Pancreas (tissue), 10 donors: ENCODE measurements at regions not wholly inside any gene's neighbourhood (a gene's known extent, or its start where the extent isn't known, plus 50 kb on each side); places are given as distances from the start of the nearest gene placed in this dataset.

ENCODE experiments used
- ATAC-seq, 4 donors: fragments of 200-7000 bp; cut with Tn5 transposase; one replicate each; pipeline versions ENCODE4 v1.8.0 to v1.9.1; 2020; ENCODE audit warnings: mild to moderate bottlenecking in 4 of 4, moderate library complexity in 4 of 4
- DNase-seq, 6 donors: peaks; one replicate each; pipeline ENCODE4 v3.0.0-alpha.2; 2020
- FAIRE-seq: peaks from 2 replicates; lab custom pipeline; 2012; peaks lifted over from hg19 to GRCh38; lab: Jason Lieb, UNC
- H3K27ac ChIP-seq, 4 donors: fragments of 200-600 bp; sonication (generic); 1 replicate in 3 of 4; 2 replicates in 1 of 4; pipeline versions ENCODE4 v1.5.0 to v1.8.0; 2020
- H3K27me3 ChIP-seq, 4 donors: fragments of 200-600 bp; one replicate each; pipeline ENCODE4 v1.8.0; 2021
- H3K36me3 ChIP-seq, 3 donors: fragments of 200-600 bp; sonication (generic) in 1 of 3; one replicate each; pipeline versions ENCODE4 v1.5.0 to v1.8.0; 2020 to 2021
- H3K4me1 ChIP-seq, 3 donors: fragments of 200-600 bp; one replicate each; pipeline ENCODE4 v1.8.0; 2021
- H3K4me3 ChIP-seq, 4 donors: fragments of 200-600 bp; sonication (generic) in 2 of 4; one replicate each; pipeline versions ENCODE4 v1.5.0 to v1.8.0; 2020 to 2021
- H3K9me3 ChIP-seq, 4 donors: fragments of 200-600 bp; one replicate each; pipeline ENCODE4 v1.8.0; 2021
- CTCF ChIP-seq, 4 donors: fragments of 200-600 bp; sonication (generic) in 3 of 4; IDR thresholded peaks; one replicate each; pipeline versions ENCODE4 v1.5.0 to v1.8.0; 2021; ENCODE audit warnings: antibody characterized with exemption in 4 of 4
- WGBS, 2 donors: extraction: QIAGEN DNeasy Blood & Tissue Kit; methylation state at CpG; one replicate each; pipeline ENCODE4 v1.1.7; 2013; 5-methylcytosine and 5-hydroxymethylcytosine counted together
- intact Hi-C, 3 donors: fragments of 100-400 bp; cut with DNase I; formaldehyde crosslinking; loops; one replicate each; pipeline versions ENCODE4 v1.11.1 to v1.14.2; 2022
- donor health status: healthy with polysubstance abuse.
- donor health status: DM: no; HTN: no; CAD: no; lungs with moderate emphysema.
- donor health status: DM: no; HTN: no; CAD: no.
- donor health status: control.
- donor health status: control.
- donor health status: Bipolar disorder and iron deficiency.
- donor health status: DM: yes; HTN: yes; CAD: no.
- donor health status: DM: no; HTN: no; CAD: no.
- donor health status: DM: no; HTN: no; CAD: no.
- donor health status: DM: yes; HTN: yes; CAD: no.

DNA sequence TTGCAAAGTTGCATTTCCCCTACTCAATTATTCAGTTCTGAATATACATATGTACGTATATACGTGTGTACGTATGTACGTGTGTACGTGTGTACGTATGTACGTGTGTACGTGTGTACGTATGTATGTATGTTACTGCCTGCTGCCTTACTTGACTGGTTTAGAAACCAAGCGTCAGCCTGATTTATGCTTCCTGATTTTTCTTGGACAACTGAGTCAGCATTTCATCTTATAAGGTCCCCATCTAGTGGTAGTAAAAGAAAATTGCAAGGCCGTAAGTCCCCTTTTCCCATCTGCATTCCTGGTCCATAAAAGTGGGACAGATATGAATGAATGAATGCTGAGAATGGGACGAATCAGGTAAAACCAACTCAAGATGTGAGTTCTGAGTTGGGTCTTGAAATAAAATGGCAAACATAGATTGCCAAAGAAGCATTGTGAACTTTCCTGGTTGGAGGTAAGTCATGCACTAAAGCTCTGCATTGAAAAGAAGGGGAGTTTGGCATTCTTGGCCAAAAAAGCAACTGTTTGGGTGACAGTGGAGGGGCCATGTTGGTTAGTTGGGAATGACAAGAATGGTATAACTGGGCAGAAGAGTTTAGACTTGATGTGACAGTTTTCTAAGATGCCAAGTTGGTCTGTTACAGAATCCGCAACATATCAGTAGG lies 76.4 kb upstream of the DNAH14 start:
- ATAC-seq: peak; percentile 50 to 77 (median 63)
- peak; percentile 13 for FAIRE-seq
- TF ChIP-seq CTCF (IDR thresholded peaks at IDR 0.05): peak; percentile 31 to 54 (median 42)
- Histone ChIP-seq H3K4me3 (no peak overlapping the region), H3K9me3 (no peaks in the 10 kb centered on the region), H3K27me3 (no peaks in the 10 kb centered on the region), H3K27ac (peak overlapping the region in 1 of 4 donors; percentile 69), H3K36me3 (no peaks in the 10 kb centered on the region), H3K4me1 (peaks cover 0 to 10% (median 7%) of the 10 kb centered on the region in 3 donors)
- no peak for DNase-seq
- WGBS, 2 donors: 58 to 62% methylated on average over 13 of the region's 13 CpGs
- intact Hi-C loops: loop anchor here in 2 of 3 donors (10.0 kb wide), 2 partner anchors 208 to 338 kb away; no protein-coding TSS in a partner anchor

DNA sequence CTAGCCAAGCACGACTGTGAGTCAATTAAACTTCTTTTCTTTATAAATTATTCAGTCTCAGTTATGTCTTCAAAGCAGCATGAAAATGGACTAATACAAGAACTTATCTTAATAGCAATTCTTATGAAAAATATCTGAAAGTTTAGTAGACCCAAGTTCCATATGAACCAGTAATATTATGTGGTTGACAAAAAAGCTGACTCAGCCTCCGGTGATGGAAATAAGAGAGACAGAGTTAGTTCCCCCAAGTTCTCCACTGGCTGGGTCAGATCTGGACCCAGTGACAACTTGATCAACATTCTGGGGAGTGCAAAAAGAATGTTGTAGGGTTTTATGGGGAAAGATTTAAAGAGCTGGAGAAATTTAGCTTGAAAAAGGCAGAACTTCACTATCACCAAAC lies 72.5 kb upstream of the DNAH14 start:
- H3K4me3 ChIP-seq: no peak overlapping the region
- WGBS, 2 donors: 89 to 94% methylated on average over 2 of the region's 2 CpGs
- H3K4me1 ChIP-seq: peaks cover 0 to 7% (median 7%) of the 10 kb centered on the region in 3 donors
- H3K27ac ChIP-seq: no peak overlapping the region
- no peak for ATAC-seq
- TF ChIP-seq CTCF (IDR thresholded peaks at IDR 0.05): no peak
- no peaks in the 10 kb centered on the region for H3K9me3 ChIP-seq
- intact Hi-C loops: loop anchor here in 2 of 3 donors (10.0 kb wide), 2 partner anchors 212 to 342 kb away; no protein-coding TSS in a partner anchor
- no peak for DNase-seq
- H3K36me3 ChIP-seq: no peaks in the 10 kb centered on the region
- no peak for FAIRE-seq
- H3K27me3 ChIP-seq: no peaks in the 10 kb centered on the region

- TF ChIP-seq CTCF (IDR thresholded peaks at IDR 0.05): no peak
- intact Hi-C loops: loop anchor here in 2 of 3 donors (10.0 kb wide), 2 partner anchors 215 to 345 kb away; no protein-coding TSS in a partner anchor
Measured at GRCh38 chr1:224859651-224860050, 69.8 kb upstream of the DNAH14 start.

GRCh38 chr1:224860488-224861338 lies 68.8 kb upstream of the DNAH14 start:
- H3K27me3 ChIP-seq: no peaks in the 10 kb centered on the region
- WGBS, 2 donors: 73 to 77% methylated on average over 6 of the region's 6 CpGs

More at GRCh38 chr1:224859651-224860050, 69.8 kb upstream of the DNAH14 start:
- ATAC-seq (no peak), FAIRE-seq (no peak), DNase-seq (no peak)
- Histone ChIP-seq H3K27ac (no peak overlapping the region), H3K36me3 (no peaks in the 10 kb centered on the region), H3K9me3 (no peaks in the 10 kb centered on the region), H3K4me3 (no peak overlapping the region), H3K4me1 (peaks cover 0 to 7% (median 3%) of the 10 kb centered on the region in 3 donors), H3K27me3 (no peaks in the 10 kb centered on the region)
- 90 to 96% methylated on average over 2 of the region's 2 CpGs for WGBS, 2 donors

More at GRCh38 chr1:224860488-224861338, 68.8 kb upstream of the DNAH14 start:
- no peaks in the 10 kb centered on the region for H3K9me3 ChIP-seq
- intact Hi-C loops: no loop called here
- FAIRE-seq (no peak), ATAC-seq (no peak), DNase-seq (no peak)
- no peak overlapping the region for H3K27ac ChIP-seq
- H3K36me3 ChIP-seq: no peaks in the 10 kb centered on the region
- H3K4me3 ChIP-seq: no peak overlapping the region
- no peaks in the 10 kb centered on the region for H3K4me1 ChIP-seq
- no peak for TF ChIP-seq CTCF (IDR thresholded peaks at IDR 0.05)
